ENCODE measurements at regions not wholly inside any gene's neighbourhood (a gene's known extent, or its start where the extent isn't known, plus 50 kb on each side); places are given as distances from the start of the nearest gene placed in this dataset.

DNA sequence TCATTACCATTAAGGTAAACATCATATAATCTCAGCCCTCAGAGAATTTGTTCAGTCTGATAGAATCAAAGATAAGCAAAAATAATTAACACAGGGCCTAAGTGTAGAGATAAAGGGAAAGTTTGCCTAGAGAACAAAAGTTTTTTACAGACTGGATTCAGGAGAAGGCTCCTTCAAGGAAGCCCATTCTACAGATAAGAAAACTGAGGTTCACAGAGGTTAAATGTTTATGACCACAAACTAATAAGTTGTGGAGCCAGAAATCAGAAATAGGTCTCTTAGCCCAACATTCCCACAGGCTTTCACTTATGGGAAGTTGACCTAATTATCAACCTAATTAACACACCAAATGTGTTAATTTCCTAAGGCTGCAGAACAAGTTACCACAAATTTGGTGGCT, 110.7 kb downstream of the ZMAT3 start:
- DNase-seq (ENCODE audit: low read depth in 1 of 2, low spot score in 1 of 2): no peak
- Histone ChIP-seq H3K4me3 (replicated peaks; ENCODE audit: insufficient read depth, low read length) (no peak overlapping the region), H3K27me3 (ENCODE audit: insufficient read depth, poor library complexity, severe bottlenecking) (no peaks in the 10 kb centered on the region), H3K27ac (replicated peaks) (no peak overlapping the region)
- TF ChIP-seq SPI1 (IDR thresholded peaks at IDR 0.05; ENCODE audit: borderline replicate concordance, low read depth): no peak
- no peak for TF ChIP-seq GABPA (IDR thresholded peaks at IDR 0.05; ENCODE audit: low read depth)

GRCh38 chr3:178960181-178960580, 111.4 kb downstream of the ZMAT3 start:
- Histone ChIP-seq H3K27me3 (ENCODE audit: insufficient read depth, poor library complexity, severe bottlenecking) (no peaks in the 10 kb centered on the region), H3K4me3 (replicated peaks; ENCODE audit: insufficient read depth, low read length) (no peak overlapping the region), H3K27ac (replicated peaks) (no peak overlapping the region)
- TF ChIP-seq POLR2AphosphoS5 (IDR thresholded peaks at IDR 0.05; ENCODE audit: low read depth): no peak
- TF ChIP-seq GABPA (IDR thresholded peaks at IDR 0.05; ENCODE audit: low read depth): no peak
- no peak for TF ChIP-seq REST (IDR thresholded peaks at IDR 0.05; ENCODE audit: insufficient replicate concordance, low read depth)
- TF ChIP-seq CTCF (IDR thresholded peaks at IDR 0.05; ENCODE audit: insufficient read depth, low read length): no peak
- DNase-seq (ENCODE audit: low read depth in 1 of 2, low spot score in 1 of 2): no peak

- Histone ChIP-seq H3K27me3 (ENCODE audit: insufficient read depth, poor library complexity, severe bottlenecking) (no peaks in the 10 kb centered on the region), H3K27ac (replicated peaks) (no peak overlapping the region), H3K4me3 (replicated peaks; ENCODE audit: insufficient read depth, low read length) (no peak overlapping the region)
- TF ChIP-seq SPI1 (IDR thresholded peaks at IDR 0.05; ENCODE audit: borderline replicate concordance, low read depth) (no peak), REST (IDR thresholded peaks at IDR 0.05; ENCODE audit: insufficient replicate concordance, low read depth) (no peak), GABPA (IDR thresholded peaks at IDR 0.05; ENCODE audit: low read depth) (no peak), CTCF (IDR thresholded peaks at IDR 0.05; ENCODE audit: insufficient read depth, low read length) (no peak)
- DNase-seq (ENCODE audit: low read depth in 1 of 2, low spot score in 1 of 2): no peak
Observed at GRCh38 chr3:178950676-178951075, 120.9 kb downstream of the ZMAT3 start.

GRCh38 chr3:178949896-178950295, 121.7 kb downstream of the ZMAT3 start:
- Histone ChIP-seq H3K27ac (replicated peaks) (no peak overlapping the region), H3K27me3 (ENCODE audit: insufficient read depth, poor library complexity, severe bottlenecking) (no peaks in the 10 kb centered on the region), H3K4me3 (replicated peaks; ENCODE audit: insufficient read depth, low read length) (no peak overlapping the region)
- TF ChIP-seq CTCF (IDR thresholded peaks at IDR 0.05; ENCODE audit: insufficient read depth, low read length) (no peak), POLR2AphosphoS5 (IDR thresholded peaks at IDR 0.05; ENCODE audit: low read depth) (no peak), SPI1 (IDR thresholded peaks at IDR 0.05; ENCODE audit: borderline replicate concordance, low read depth) (no peak), REST (IDR thresholded peaks at IDR 0.05; ENCODE audit: insufficient replicate concordance, low read depth) (no peak), GABPA (IDR thresholded peaks at IDR 0.05; ENCODE audit: low read depth) (no peak)
- no peak for DNase-seq (ENCODE audit: low read depth in 1 of 2, low spot score in 1 of 2)

Measured in HL-60 (cell line).